HepG2 (cell line): ENCODE measurements at regions not wholly inside any gene's neighbourhood (a gene's known extent, or its start where the extent isn't known, plus 50 kb on each side); places are given as distances from the start of the nearest gene placed in this dataset.

Experiments
- ATAC-seq: fragments of 200-7000 bp; cut with Tn5 transposase; 3 replicates; pipeline ENCODE4 v1.9.1; 2020; ENCODE audit warnings: mild to moderate bottlenecking, moderate library complexity
- BruUV-seq: library from RNA; stranded (reverse); fragments of 400-500 nt; replicated peaks from 2 replicates; lab custom pipeline; 2021; lab: Mats Ljungman, UMichigan
- CTCF ChIA-PET: fragments of 300-600 bp; formaldehyde crosslinking; extraction: SDS; loops from one replicate; lab custom pipeline; 2021; ENCODE audit warnings: low total read pairs, inconsistent platforms, low intra/inter-chr PET ratio; lab: Yijun Ruan, JAX
- POLR2A ChIA-PET: fragments of 350-600 bp; sonication (Branson Sonifier 250); formaldehyde crosslinking; loops from one replicate; lab custom pipeline; 2020; ENCODE audit warnings: antibody characterized with exemption, inconsistent platforms; lab: Yijun Ruan, JAX
- DNase-seq: peaks from one replicate; pipeline ENCODE4 v3.0.0-alpha.2; 2015; ENCODE audit warnings: low spot score
- FAIRE-seq: peaks from 3 replicates; lab custom pipeline; 2011; peaks lifted over from hg19 to GRCh38; lab: Jason Lieb, UNC
- H2AFZ ChIP-seq: one replicate; pipeline ENCODE4 v1.6.1; 2011; ENCODE audit warnings: low read length, inconsistent platforms
- H3K27ac ChIP-seq: fragments of 300-600 bp; 3 replicates; pipeline ENCODE4 v1.8.0; 2011; ENCODE audit warnings: mixed run types, mild to moderate bottlenecking, mixed read lengths, low read length, inconsistent platforms; ENCODE audit not compliant: insufficient read depth; ENCODE audit errors: extremely low read length
- H3K27me3 ChIP-seq, 2 experiments: fragments of 200-600 bp in 1 of 2; 2 replicates in 1 of 2; 3 replicates in 1 of 2; pipeline versions ENCODE4 v1.6.0 to v1.8.0; 2011; ENCODE audit warnings: low read length in 2 of 2, mild to moderate bottlenecking in 2 of 2, moderate library complexity in 2 of 2, inconsistent platforms in 1 of 2; ENCODE audit not compliant: insufficient read depth in 2 of 2, control insufficient read depth in 1 of 2
- H3K36me3 ChIP-seq, 2 experiments: fragments of 200-600 bp in 1 of 2; replicated peaks in 1 of 2; 2 replicates in 1 of 2; 3 replicates in 1 of 2; pipeline versions ENCODE4 v1.5.1 to v1.8.0; 2011; ENCODE audit warnings: low read length in 2 of 2, inconsistent platforms in 1 of 2; ENCODE audit not compliant: insufficient read depth in 2 of 2, control insufficient read depth in 1 of 2
- H3K4me1 ChIP-seq: 2 replicates; pipeline ENCODE4 v1.5.1; 2012; ENCODE audit warnings: low read length, inconsistent platforms; ENCODE audit not compliant: insufficient read depth
- H3K4me2 ChIP-seq: 2 replicates; pipeline ENCODE4 v1.6.0; 2011; ENCODE audit warnings: low read depth, low read length, inconsistent platforms
- H3K4me3 ChIP-seq, 3 experiments: fragments of 200-600 bp in 1 of 3; sonication (generic), shearing (Covaris generic) in 1 of 3; replicated peaks in 1 of 3; 2 replicates each; pipeline ENCODE4 v1.5.1; 2011 to 2016; ENCODE audit warnings: low read length in 3 of 3, inconsistent platforms in 2 of 3, low read depth in 2 of 3, mild to moderate bottlenecking in 2 of 3, control low read depth in 1 of 3, mixed read lengths in 1 of 3; ENCODE audit not compliant: insufficient read depth in 1 of 3
- H3K79me2 ChIP-seq: one replicate; pipeline ENCODE4 v1.6.1; 2011; ENCODE audit warnings: low read length, inconsistent platforms; ENCODE audit not compliant: insufficient read depth
- H3K9ac ChIP-seq: 2 replicates; pipeline ENCODE4 v1.6.0; 2011; ENCODE audit warnings: mild to moderate bottlenecking, low read depth, low read length, inconsistent platforms; ENCODE audit not compliant: insufficient read depth
- H3K9me3 ChIP-seq: 2 replicates; pipeline ENCODE4 v1.5.1; 2012; ENCODE audit warnings: mild to moderate bottlenecking, low read length
- H4K20me1 ChIP-seq: 2 replicates; pipeline ENCODE4 v1.6.0; 2011; ENCODE audit warnings: inconsistent platforms, mild to moderate bottlenecking, low read length, moderate library complexity; ENCODE audit not compliant: insufficient read depth
- ATF5 ChIP-seq: sonication (generic); formaldehyde crosslinking; IDR thresholded peaks from 2 replicates; pipeline ENCODE4 v1.4.0; 2020; ENCODE audit warnings: mild to moderate bottlenecking, low read depth, missing genetic modification reagents
- GATAD1 ChIP-seq: IDR thresholded peaks from 2 replicates; pipeline ENCODE4 v1.6.1; 2016; ENCODE audit warnings: missing genetic modification reagents, missing compliant biosample characterization
- HMGXB3 ChIP-seq: sonication (generic); formaldehyde crosslinking; IDR thresholded peaks from 2 replicates; pipeline ENCODE4 v1.4.0; 2020; ENCODE audit warnings: missing genetic modification reagents, borderline replicate concordance
- KLF6 ChIP-seq: IDR thresholded peaks from 2 replicates; pipeline ENCODE4 v1.8.0; 2016; ENCODE audit warnings: missing biosample characterization, missing genetic modification reagents
- PBX3 ChIP-seq: sonication (generic); formaldehyde crosslinking; IDR thresholded peaks from 2 replicates; pipeline ENCODE4 v1.8.1; 2023; ENCODE audit warnings: missing genetic modification reagents, inconsistent platforms, borderline replicate concordance
- PRDM15 ChIP-seq: sonication (generic); formaldehyde crosslinking; IDR thresholded peaks from 2 replicates; pipeline ENCODE4 v1.4.0; 2020; ENCODE audit warnings: missing genetic modification reagents
- SIN3B ChIP-seq: fragments of 150-350 bp; IDR thresholded peaks from 2 replicates; pipeline ENCODE4 v1.6.1; 2014; ENCODE audit warnings: low read length
- ZNF230 ChIP-seq: sonication (generic); formaldehyde crosslinking; IDR thresholded peaks from 2 replicates; pipeline ENCODE4 v1.4.0; 2020; ENCODE audit warnings: mild to moderate bottlenecking, missing genetic modification reagents
- ZNF24 ChIP-seq: fragments of 450-650 bp; IDR thresholded peaks from 2 replicates; pipeline ENCODE4 v1.6.1; 2017; ENCODE audit warnings: antibody characterized with exemption, mild to moderate bottlenecking
- ZNF563 ChIP-seq: sonication (generic); formaldehyde crosslinking; IDR thresholded peaks from 2 replicates; pipeline ENCODE4 v1.8.0; 2022; ENCODE audit warnings: mild to moderate bottlenecking, moderate library complexity, missing genetic modification reagents
- ZNF737 ChIP-seq: sonication (generic); formaldehyde crosslinking; IDR thresholded peaks from 2 replicates; pipeline ENCODE4 v1.5.0; 2020; ENCODE audit warnings: missing genetic modification reagents, mild to moderate bottlenecking, borderline replicate concordance
- ZNF776 ChIP-seq: sonication (generic); formaldehyde crosslinking; IDR thresholded peaks from 2 replicates; pipeline ENCODE4 v1.4.0; 2020; ENCODE audit warnings: mild to moderate bottlenecking, missing genetic modification reagents
- WGBS: methylation state at CpG from one replicate; pipeline ENCODE4 v1.1.6; 2017; ENCODE audit warnings: low lambda C conversion rate; 5-methylcytosine and 5-hydroxymethylcytosine counted together
- in situ Hi-C: cut with HindIII; loops from 2 replicates; pipeline ENCODE4 v1.10.0; 2017; ENCODE audit warnings: low pct_unique_long_range_greater_than_20kb; ENCODE audit not compliant: extremely low pct_ligation_motif_present
- intact Hi-C: fragments of 100-400 bp; cut with micrococcal nuclease; formaldehyde crosslinking; loops from one replicate; pipeline ENCODE4 v1.10.0; 2022; ENCODE audit not compliant: unreplicated experiment
- TF ChIP-seq, protein P1 (sequence below): sonication (generic); formaldehyde crosslinking; IDR thresholded peaks from 2 replicates; pipeline ENCODE4 v1.4.0; 2020; ENCODE audit warnings: missing genetic modification reagents, low read depth, mild to moderate bottlenecking, borderline replicate concordance

GRCh38 chr5:6861036-6861435 lies 147.8 kb downstream of the TENT4A start:
- Histone ChIP-seq H3K4me1 (no peaks in the 10 kb centered on the region), H3K4me2 (no peak overlapping the region), H3K36me3 (no peaks in the 10 kb centered on the region), H3K9me3 (no peaks in the 10 kb centered on the region), H4K20me1 (no peaks in the 10 kb centered on the region), H3K79me2 (no peaks in the 10 kb centered on the region), H2AFZ (no peak overlapping the region), H3K9ac (no peak overlapping the region), H3K27ac (no peak overlapping the region), H3K4me3 (no peak overlapping the region), H3K27me3 (peaks cover 0 to 16% of the 10 kb centered on the region in 2 experiments; a peak in 2 of 5 replicates)
- intact Hi-C loops: no loop called here
- ATAC-seq (no peak), DNase-seq (no peak), FAIRE-seq (no peak)
- ChIA-PET CTCF (no interaction called here), POLR2A (no interaction called here)
- WGBS: 32% methylated on average over 3 of the region's 3 CpGs
- in situ Hi-C loops: no loop called here
- BruUV-seq: no TSS peak
- no peak for TF ChIP-seq GATAD1 (CRISPR knock-in tag)
- TF ChIP-seq ATF5: no peak
- no peak for TF ChIP-seq SIN3B
- no peak for TF ChIP-seq PBX3
- no peak for TF ChIP-seq ZNF776 (CRISPR knock-in tag)
- no peak for TF ChIP-seq KLF6 (CRISPR knock-in tag)
- TF ChIP-seq, protein P1, sequence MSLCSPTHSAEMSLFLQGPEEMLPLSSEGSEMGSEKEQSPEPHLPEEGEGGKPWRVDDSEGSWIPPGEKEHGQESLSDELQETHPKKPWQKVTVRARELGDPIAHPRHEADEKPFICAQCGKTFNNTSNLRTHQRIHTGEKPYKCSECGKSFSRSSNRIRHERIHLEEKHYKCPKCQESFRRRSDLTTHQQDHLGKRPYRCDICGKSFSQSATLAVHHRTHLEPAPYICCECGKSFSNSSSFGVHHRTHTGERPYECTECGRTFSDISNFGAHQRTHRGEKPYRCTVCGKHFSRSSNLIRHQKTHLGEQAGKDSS (CRISPR knock-in tag): no peak
- no peak for TF ChIP-seq ZNF563 (CRISPR knock-in tag)
- no peak for TF ChIP-seq ZNF737
- TF ChIP-seq HMGXB3 (CRISPR knock-in tag): no peak
- TF ChIP-seq PRDM15 (CRISPR knock-in tag): no peak
- TF ChIP-seq ZNF230 (CRISPR knock-in tag): no peak
- no peak for TF ChIP-seq ZNF24
